GM12878 (cell line): ENCODE measurements at regions not wholly inside any gene's neighbourhood (a gene's known extent, or its start where the extent isn't known, plus 50 kb on each side); places are given as distances from the start of the nearest gene placed in this dataset.

Experiments used
- ATAC-seq: fragments of 200-7000 bp; cut with Tn5 transposase; 3 replicates; pipeline ENCODE4 v1.9.1; 2020; ENCODE audit warnings: mild to moderate bottlenecking, moderate library complexity
- BruUV-seq: library from RNA; stranded (reverse); fragments of 400-500 nt; replicated peaks from 2 replicates; lab custom pipeline; 2021; lab: Mats Ljungman, UMichigan
- CTCF ChIA-PET: fragments of 300-600 bp; sonication (Branson Sonifier 250); formaldehyde crosslinking; extraction: SDS; loops from one replicate; lab custom pipeline; 2021; ENCODE audit warnings: inconsistent platforms; lab: Yijun Ruan, JAX
- POLR2A ChIA-PET: fragments of 350-600 bp; formaldehyde crosslinking; extraction: SDS; loops from one replicate; lab custom pipeline; 2021; ENCODE audit warnings: inconsistent platforms; lab: Charles Lee
- RAD21 ChIA-PET: fragments of 300-600 bp; sonication (Branson Sonifier 250); formaldehyde crosslinking; loops from one replicate; lab custom pipeline; 2023; ENCODE audit warnings: antibody characterized with exemption; ENCODE audit not compliant: unreplicated experiment; lab: Charles Lee
- SMC1A ChIA-PET: fragments of 300-600 bp; sonication (Branson Sonifier 250); formaldehyde crosslinking; loops from one replicate; lab custom pipeline; 2023; ENCODE audit not compliant: unreplicated experiment, uncharacterized antibody; lab: Charles Lee
- DNase-seq: peaks from one replicate; pipeline ENCODE4 v3.0.0-alpha.2; 2011; ENCODE audit warnings: low read depth, low spot score
- FAIRE-seq: peaks from 3 replicates; lab custom pipeline; 2011; peaks lifted over from hg19 to GRCh38; lab: Jason Lieb, UNC
- H2AFZ ChIP-seq: 2 replicates; pipeline ENCODE4 v1.6.0; 2011; ENCODE audit warnings: low read depth, low read length, control low read depth; ENCODE audit not compliant: control insufficient read depth
- H3K27ac ChIP-seq: 2 replicates; pipeline ENCODE4 v1.5.1; 2011; ENCODE audit warnings: control low read depth; ENCODE audit not compliant: control insufficient read depth, insufficient read depth
- H3K27me3 ChIP-seq, 2 experiments: replicated peaks in 1 of 2; 2 replicates each; pipeline versions ENCODE4 v1.6.0 to v1.6.1; 2011; ENCODE audit warnings: low read length in 1 of 2; ENCODE audit not compliant: control insufficient read depth in 2 of 2, insufficient read depth in 2 of 2
- H3K36me3 ChIP-seq, 2 experiments: 2 replicates each; pipeline ENCODE4 v1.5.1; 2011; ENCODE audit warnings: low read length in 1 of 2; ENCODE audit not compliant: control insufficient read depth in 2 of 2, insufficient read depth in 2 of 2
- H3K4me1 ChIP-seq: 2 replicates; pipeline ENCODE4 v1.6.1; 2011; ENCODE audit warnings: mild to moderate bottlenecking, low read length, moderate library complexity, mixed read lengths; ENCODE audit not compliant: control insufficient read depth, insufficient read depth
- H3K4me2 ChIP-seq: 2 replicates; pipeline ENCODE4 v1.6.0; 2011; ENCODE audit warnings: control low read depth; ENCODE audit not compliant: control insufficient read depth, insufficient read depth
- H3K4me3 ChIP-seq: fragments of 200-600 bp; sonication (generic); 2 replicates; pipeline ENCODE4 v1.5.1; 2016
- H3K79me2 ChIP-seq: 2 replicates; pipeline ENCODE4 v1.6.0; 2011; ENCODE audit warnings: low read length; ENCODE audit not compliant: control insufficient read depth, insufficient read depth
- H3K9ac ChIP-seq: 2 replicates; pipeline ENCODE4 v1.8.0; 2011; ENCODE audit warnings: low read length, control low read depth, mixed read lengths; ENCODE audit not compliant: control insufficient read depth, insufficient read depth
- H3K9me3 ChIP-seq: replicated peaks from 3 replicates; pipeline ENCODE4 v1.5.1; 2011; ENCODE audit warnings: mild to moderate bottlenecking, low read length; ENCODE audit not compliant: control insufficient read depth, insufficient read depth
- H4K20me1 ChIP-seq: 2 replicates; pipeline ENCODE4 v1.6.0; 2011; ENCODE audit not compliant: control insufficient read depth, insufficient read depth
- ASH2L ChIP-seq: fragments of 300-600, 200-600 bp; sonication (generic); IDR thresholded peaks from 2 replicates; pipeline ENCODE4 v1.6.1; 2017; ENCODE audit warnings: low read depth, mild to moderate bottlenecking, borderline replicate concordance
- BRCA1 ChIP-seq: IDR thresholded peaks from 2 replicates; pipeline ENCODE4 v1.6.1; 2011; ENCODE audit warnings: low read depth, low read length, improper control_type of control experiment
- CREB1 ChIP-seq: IDR thresholded peaks from 2 replicates; pipeline ENCODE4 v1.6.1; 2012; ENCODE audit warnings: low read depth, mild to moderate bottlenecking, inconsistent platforms
- CREM ChIP-seq: IDR thresholded peaks from 2 replicates; pipeline ENCODE4 v1.6.1; 2014; ENCODE audit warnings: antibody characterized with exemption, low read depth
- EED ChIP-seq: sonication (generic); IDR thresholded peaks from 2 replicates; pipeline ENCODE4 v1.6.1; 2016; ENCODE audit warnings: antibody characterized with exemption, low read depth
- ETV6 ChIP-seq, 2 experiments: fragments of 450-650 bp in 1 of 2; IDR thresholded peaks in 1 of 2; conservative IDR thresholded peaks in 1 of 2; 2 replicates each; pipeline ENCODE4 v1.6.1; 2014; ENCODE audit warnings: antibody characterized with exemption in 1 of 2, borderline replicate concordance in 1 of 2, low read depth in 1 of 2, mild to moderate bottlenecking in 1 of 2, moderate library complexity in 1 of 2
- IKZF2 ChIP-seq, 2 experiments: fragments of 450-650 bp; IDR thresholded peaks; 2 replicates each; pipeline ENCODE4 v1.6.1; 2017; ENCODE audit warnings: mild to moderate bottlenecking in 2 of 2, moderate library complexity in 2 of 2
- PAX8 ChIP-seq: fragments of 450-650 bp; IDR thresholded peaks from 2 replicates; pipeline ENCODE4 v1.6.1; 2017; ENCODE audit warnings: mild to moderate bottlenecking, moderate library complexity
- RAD21 ChIP-seq: IDR thresholded peaks from 2 replicates; pipeline ENCODE4 v1.6.1; 2011; ENCODE audit warnings: mild to moderate bottlenecking, low read depth, low read length, moderate library complexity; ENCODE audit not compliant: insufficient read depth
- RBBP5 ChIP-seq: fragments of 200-600 bp; sonication (generic); conservative IDR thresholded peaks from 2 replicates; pipeline ENCODE4 v1.6.1; 2016
- RUNX3 ChIP-seq: IDR thresholded peaks from 2 replicates; pipeline ENCODE4 v1.6.1; 2012; ENCODE audit warnings: low read length, inconsistent platforms
- SIX5 ChIP-seq: IDR thresholded peaks from 2 replicates; pipeline ENCODE4 v1.6.1; 2011; ENCODE audit warnings: mild to moderate bottlenecking, low read depth, low read length, moderate library complexity; ENCODE audit not compliant: severe bottlenecking
- SPI1 ChIP-seq: IDR thresholded peaks from 2 replicates; pipeline ENCODE4 v1.6.1; 2011; ENCODE audit warnings: low read depth, mild to moderate bottlenecking, low read length, moderate library complexity, borderline replicate concordance; ENCODE audit not compliant: insufficient read depth
- TBL1XR1 ChIP-seq: IDR thresholded peaks from 2 replicates; pipeline ENCODE4 v1.6.1; 2012; ENCODE audit warnings: low read depth, low read length, improper control_type of control experiment
- WGBS: methylation state at CpG from one replicate; pipeline ENCODE4 v1.1.6; 2016; ENCODE audit warnings: low lambda C conversion rate; ENCODE audit not compliant: insufficient replicate concordance, insufficient coverage; ENCODE audit errors: missing lambda C conversion rate; 5-methylcytosine and 5-hydroxymethylcytosine counted together
- in situ Hi-C: fragments of 300-500 bp; cut with MboI; formaldehyde crosslinking; loops from 9 replicates; pipeline ENCODE4 v1.14.3; 2018; ENCODE audit warnings: mixed read lengths
- intact Hi-C: fragments of 100-400 bp; cut with micrococcal nuclease; formaldehyde crosslinking; loops from one replicate; pipeline ENCODE4 v1.14.2; 2022; ENCODE audit not compliant: unreplicated experiment
- TF ChIP-seq, protein P1 (sequence below): fragments of 450-650 bp; IDR thresholded peaks from 2 replicates; pipeline ENCODE4 v1.6.1; 2016; ENCODE audit warnings: mild to moderate bottlenecking
- TF ChIP-seq, protein P2 (sequence below): fragments of 450-650 bp; IDR thresholded peaks from 2 replicates; pipeline ENCODE4 v1.6.1; 2017; ENCODE audit warnings: mild to moderate bottlenecking, low read depth, inconsistent platforms; ENCODE audit not compliant: poor library complexity, severe bottlenecking
- TF ChIP-seq, protein P3 (sequence below): fragments of 150-350 bp; IDR thresholded peaks from 2 replicates; pipeline ENCODE4 v1.6.1; 2016; ENCODE audit warnings: low read depth, low read length

DNA sequence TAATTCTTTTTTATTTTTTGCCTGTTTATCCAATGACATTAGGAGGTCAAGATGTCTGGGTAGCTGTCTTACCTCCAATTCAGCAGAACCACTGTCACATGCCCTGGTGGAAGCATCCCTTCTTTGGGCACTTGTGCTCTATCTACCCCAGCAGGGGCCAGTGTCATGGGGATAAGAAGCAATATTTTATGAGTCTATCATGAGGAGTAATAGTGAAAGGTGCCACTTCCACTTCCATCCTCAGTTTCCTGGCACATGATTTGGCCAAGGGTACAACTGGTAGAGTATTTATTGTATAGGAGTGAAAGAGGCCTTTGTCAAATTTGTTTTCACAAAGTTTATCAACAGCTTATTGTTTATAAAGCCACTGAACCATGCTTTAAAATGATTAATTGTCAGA is 112.5 kb downstream of the CCDC71L start (continued):
- TF ChIP-seq RBBP5 = no peak
- no peak for TF ChIP-seq SIX5
- TF ChIP-seq, protein P1, sequence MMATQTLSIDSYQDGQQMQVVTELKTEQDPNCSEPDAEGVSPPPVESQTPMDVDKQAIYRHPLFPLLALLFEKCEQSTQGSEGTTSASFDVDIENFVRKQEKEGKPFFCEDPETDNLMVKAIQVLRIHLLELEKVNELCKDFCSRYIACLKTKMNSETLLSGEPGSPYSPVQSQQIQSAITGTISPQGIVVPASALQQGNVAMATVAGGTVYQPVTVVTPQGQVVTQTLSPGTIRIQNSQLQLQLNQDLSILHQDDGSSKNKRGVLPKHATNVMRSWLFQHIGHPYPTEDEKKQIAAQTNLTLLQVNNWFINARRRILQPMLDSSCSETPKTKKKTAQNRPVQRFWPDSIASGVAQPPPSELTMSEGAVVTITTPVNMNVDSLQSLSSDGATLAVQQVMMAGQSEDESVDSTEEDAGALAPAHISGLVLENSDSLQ = no peak
- no peak for TF ChIP-seq TBL1XR1
- TF ChIP-seq, all 136 proteins: peak for 0

DNA sequence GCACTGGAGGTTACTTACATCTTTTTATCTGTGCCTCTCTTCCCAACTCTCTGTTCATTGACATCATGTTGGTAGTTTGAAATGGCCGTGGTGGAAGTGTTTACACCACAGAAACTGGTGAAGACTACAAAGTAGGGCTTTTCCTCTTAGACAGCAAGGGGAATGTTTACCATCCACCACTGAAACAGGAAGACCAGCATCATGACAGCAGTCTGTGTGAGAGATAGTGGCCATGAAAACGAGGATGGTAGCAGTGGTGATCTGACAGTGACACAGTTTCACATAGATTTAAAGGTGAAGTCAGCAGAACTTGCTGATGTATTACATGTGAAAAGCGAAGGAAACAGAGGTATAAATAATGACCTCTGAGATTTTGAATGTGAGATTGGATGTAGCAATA is 115.7 kb downstream of the CCDC71L start:
- WGBS = 12% methylated on average over 3 of the region's 3 CpGs
- Histone ChIP-seq H3K4me1 (no peaks in the 10 kb centered on the region; the same call in 1 of the 2 replicates), H3K27ac (no peak overlapping the region), H3K4me2 (no peak overlapping the region), H4K20me1 (no peaks in the 10 kb centered on the region), H3K79me2 (no peaks in the 10 kb centered on the region), H3K9me3 (no peaks in the 10 kb centered on the region; the same call in 2 of the 3 replicates), H3K9ac (no peak overlapping the region), H3K27me3 (no peaks in the 10 kb centered on the region), H2AFZ (no peak overlapping the region; the same call in 1 of the 2 replicates), H3K36me3 (no peaks in the 10 kb centered on the region), H3K4me3 (no peak overlapping the region)
- FAIRE-seq (no peak), ATAC-seq (peak; percentile 65), DNase-seq (no peak)
- ChIA-PET POLR2A (no interaction called here), CTCF (interaction anchor here (0.8 to 9.7 kb wide), 7 partner anchors 7 to 368 kb away, joined by 3 to 171 read pairs (median 9); partner anchors contain the start of gene CCDC71L), RAD21 (interaction anchor here (1.4 to 4.9 kb wide), 5 partner anchors 7 to 368 kb away, joined by 3 to 91 read pairs (median 14); partner anchors contain the start of gene CCDC71L), SMC1A (interaction anchor here (0.7 to 9.2 kb wide), 5 partner anchors 7 to 190 kb away, joined by 3 to 148 read pairs (median 21); partner anchors contain the start of gene CCDC71L)
- in situ Hi-C loops (no loop called here), intact Hi-C loops (no loop called here)
- no TSS peak for BruUV-seq
- TF ChIP-seq RAD21 = no peak
- TF ChIP-seq CREM = no peak
- no peak for TF ChIP-seq BRCA1
- TF ChIP-seq ETV6 (conservative IDR thresholded peaks at IDR 0.05 in 1 of 2, IDR thresholded peaks at IDR 0.05 in 1 of 2; ENCODE audit: borderline replicate concordance in 1 of 2, low read depth in 1 of 2) = peak in 1 of 2 experiments; percentile 95; a peak in 2 of 4 replicates
- peak; percentile 48; the same call in 1 of the 2 replicates for TF ChIP-seq EED
- TF ChIP-seq, protein P2, sequence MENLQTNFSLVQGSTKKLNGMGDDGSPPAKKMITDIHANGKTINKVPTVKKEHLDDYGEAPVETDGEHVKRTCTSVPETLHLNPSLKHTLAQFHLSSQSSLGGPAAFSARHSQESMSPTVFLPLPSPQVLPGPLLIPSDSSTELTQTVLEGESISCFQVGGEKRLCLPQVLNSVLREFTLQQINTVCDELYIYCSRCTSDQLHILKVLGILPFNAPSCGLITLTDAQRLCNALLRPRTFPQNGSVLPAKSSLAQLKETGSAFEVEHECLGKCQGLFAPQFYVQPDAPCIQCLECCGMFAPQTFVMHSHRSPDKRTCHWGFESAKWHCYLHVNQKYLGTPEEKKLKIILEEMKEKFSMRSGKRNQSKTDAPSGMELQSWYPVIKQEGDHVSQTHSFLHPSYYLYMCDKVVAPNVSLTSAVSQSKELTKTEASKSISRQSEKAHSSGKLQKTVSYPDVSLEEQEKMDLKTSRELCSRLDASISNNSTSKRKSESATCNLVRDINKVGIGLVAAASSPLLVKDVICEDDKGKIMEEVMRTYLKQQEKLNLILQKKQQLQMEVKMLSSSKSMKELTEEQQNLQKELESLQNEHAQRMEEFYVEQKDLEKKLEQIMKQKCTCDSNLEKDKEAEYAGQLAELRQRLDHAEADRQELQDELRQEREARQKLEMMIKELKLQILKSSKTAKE = no peak
- no peak for TF ChIP-seq PAX8
- 0 out of 2 replicates have a peak, but pooled peaks have one; percentile 15 for TF ChIP-seq SPI1
- TF ChIP-seq, protein P3, sequence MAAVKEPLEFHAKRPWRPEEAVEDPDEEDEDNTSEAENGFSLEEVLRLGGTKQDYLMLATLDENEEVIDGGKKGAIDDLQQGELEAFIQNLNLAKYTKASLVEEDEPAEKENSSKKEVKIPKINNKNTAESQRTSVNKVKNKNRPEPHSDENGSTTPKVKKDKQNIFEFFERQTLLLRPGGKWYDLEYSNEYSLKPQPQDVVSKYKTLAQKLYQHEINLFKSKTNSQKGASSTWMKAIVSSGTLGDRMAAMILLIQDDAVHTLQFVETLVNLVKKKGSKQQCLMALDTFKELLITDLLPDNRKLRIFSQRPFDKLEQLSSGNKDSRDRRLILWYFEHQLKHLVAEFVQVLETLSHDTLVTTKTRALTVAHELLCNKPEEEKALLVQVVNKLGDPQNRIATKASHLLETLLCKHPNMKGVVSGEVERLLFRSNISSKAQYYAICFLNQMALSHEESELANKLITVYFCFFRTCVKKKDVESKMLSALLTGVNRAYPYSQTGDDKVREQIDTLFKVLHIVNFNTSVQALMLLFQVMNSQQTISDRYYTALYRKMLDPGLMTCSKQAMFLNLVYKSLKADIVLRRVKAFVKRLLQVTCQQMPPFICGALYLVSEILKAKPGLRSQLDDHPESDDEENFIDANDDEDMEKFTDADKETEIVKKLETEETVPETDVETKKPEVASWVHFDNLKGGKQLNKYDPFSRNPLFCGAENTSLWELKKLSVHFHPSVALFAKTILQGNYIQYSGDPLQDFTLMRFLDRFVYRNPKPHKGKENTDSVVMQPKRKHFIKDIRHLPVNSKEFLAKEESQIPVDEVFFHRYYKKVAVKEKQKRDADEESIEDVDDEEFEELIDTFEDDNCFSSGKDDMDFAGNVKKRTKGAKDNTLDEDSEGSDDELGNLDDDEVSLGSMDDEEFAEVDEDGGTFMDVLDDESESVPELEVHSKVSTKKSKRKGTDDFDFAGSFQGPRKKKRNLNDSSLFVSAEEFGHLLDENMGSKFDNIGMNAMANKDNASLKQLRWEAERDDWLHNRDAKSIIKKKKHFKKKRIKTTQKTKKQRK = no peak
- peak; percentile 38 to 55; a peak in 2 of 4 replicates for TF ChIP-seq IKZF2 (IDR thresholded peaks at IDR 0.05)
- peak; percentile 72 for TF ChIP-seq RUNX3
- TF ChIP-seq CREB1 = 0 out of 2 replicates have a peak, but pooled peaks have one; percentile 21
- TF ChIP-seq ASH2L = no peak
